Right lobe of liver (tissue), 4 donors: ENCODE measurements at regions not wholly inside any gene's neighbourhood (a gene's known extent, or its start where the extent isn't known, plus 50 kb on each side); places are given as distances from the start of the nearest gene placed in this dataset.

ENCODE experiments used
- POLR2A ChIP-seq: fragments of 450-650 bp; IDR thresholded peaks from one replicate; pipeline ENCODE4 v1.6.1; 2017; ENCODE audit warnings: antibody characterized with exemption, mild to moderate bottlenecking
- TF ChIP-seq, protein P1 (sequence below), 4 donors: fragments of 200-600 bp in 3 of 4; fragments of 450-650 bp in 1 of 4; IDR thresholded peaks; one replicate each; pipeline versions ENCODE4 v1.5.1 to v1.8.0; 2016 to 2022; ENCODE audit warnings: antibody characterized with exemption in 4 of 4, mild to moderate bottlenecking in 2 of 4
- donor health status: DM: no; HTN: no; CAD: no.
- donor health status: DM: no; HTN: no; CAD: no.
- donor health status: DM: no; HTN: yes; CAD: no.

DNA sequence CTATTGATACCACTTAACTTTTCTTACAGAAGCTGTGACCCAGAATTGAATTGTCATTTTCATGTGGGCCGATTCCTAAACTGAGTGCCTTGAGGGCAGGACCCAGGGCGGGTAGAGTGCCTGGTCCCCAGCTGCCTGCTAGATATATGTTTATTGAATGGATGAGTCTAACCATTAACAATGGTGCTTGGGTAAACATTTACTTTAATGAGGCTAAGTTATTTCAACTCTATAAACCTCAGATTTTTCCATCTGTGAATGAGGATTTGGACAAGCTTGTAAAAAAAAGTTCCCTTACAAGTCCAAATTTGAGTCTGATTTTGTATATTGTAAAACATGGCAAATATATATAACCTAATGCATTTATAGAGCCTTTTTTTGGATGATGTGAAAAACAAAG, 181.8 kb upstream of the ELL2 start:
- no peak for TF ChIP-seq POLR2A
- TF ChIP-seq, protein P1, sequence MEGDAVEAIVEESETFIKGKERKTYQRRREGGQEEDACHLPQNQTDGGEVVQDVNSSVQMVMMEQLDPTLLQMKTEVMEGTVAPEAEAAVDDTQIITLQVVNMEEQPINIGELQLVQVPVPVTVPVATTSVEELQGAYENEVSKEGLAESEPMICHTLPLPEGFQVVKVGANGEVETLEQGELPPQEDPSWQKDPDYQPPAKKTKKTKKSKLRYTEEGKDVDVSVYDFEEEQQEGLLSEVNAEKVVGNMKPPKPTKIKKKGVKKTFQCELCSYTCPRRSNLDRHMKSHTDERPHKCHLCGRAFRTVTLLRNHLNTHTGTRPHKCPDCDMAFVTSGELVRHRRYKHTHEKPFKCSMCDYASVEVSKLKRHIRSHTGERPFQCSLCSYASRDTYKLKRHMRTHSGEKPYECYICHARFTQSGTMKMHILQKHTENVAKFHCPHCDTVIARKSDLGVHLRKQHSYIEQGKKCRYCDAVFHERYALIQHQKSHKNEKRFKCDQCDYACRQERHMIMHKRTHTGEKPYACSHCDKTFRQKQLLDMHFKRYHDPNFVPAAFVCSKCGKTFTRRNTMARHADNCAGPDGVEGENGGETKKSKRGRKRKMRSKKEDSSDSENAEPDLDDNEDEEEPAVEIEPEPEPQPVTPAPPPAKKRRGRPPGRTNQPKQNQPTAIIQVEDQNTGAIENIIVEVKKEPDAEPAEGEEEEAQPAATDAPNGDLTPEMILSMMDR (IDR thresholded peaks at IDR 0.05) = no peak
